Parathyroid adenoma (tissue), 2 donors: ENCODE measurements at regions not wholly inside any gene's neighbourhood (a gene's known extent, or its start where the extent isn't known, plus 50 kb on each side); places are given as distances from the start of the nearest gene placed in this dataset.

Experiments
- H2AFZ ChIP-seq: fragments of 300-600 bp; sonication (generic); one replicate; pipeline ENCODE4 v1.7.0; 2017; ENCODE audit warnings: antibody characterized with exemption, mild to moderate bottlenecking
- H3K27ac ChIP-seq: fragments of 300-600 bp; sonication (generic); one replicate; pipeline ENCODE4 v1.7.0; 2017
- H3K27me3 ChIP-seq: fragments of 300-600 bp; sonication (generic); one replicate; pipeline ENCODE4 v1.7.0; 2017; ENCODE audit warnings: low read length; ENCODE audit not compliant: control insufficient read depth, insufficient read depth
- H3K36me3 ChIP-seq: fragments of 300-600 bp; sonication (generic); one replicate; pipeline ENCODE4 v1.7.0; 2017; ENCODE audit warnings: low read length; ENCODE audit not compliant: control insufficient read depth, insufficient read depth
- H3K4me1 ChIP-seq: fragments of 300-600 bp; sonication (generic); one replicate; pipeline ENCODE4 v1.7.0; 2017; ENCODE audit warnings: control low read depth
- H3K4me2 ChIP-seq: fragments of 300-600 bp; sonication (generic); one replicate; pipeline ENCODE4 v1.7.0; 2017; ENCODE audit warnings: low read length
- H3K4me3 ChIP-seq: fragments of 300-600 bp; sonication (generic); one replicate; pipeline ENCODE4 v1.7.0; 2017; ENCODE audit warnings: low read depth, low read length
- H3K79me2 ChIP-seq: fragments of 300-600 bp; sonication (generic); one replicate; pipeline ENCODE4 v1.7.0; 2017; ENCODE audit warnings: control low read depth
- H3K9ac ChIP-seq: fragments of 300-600 bp; sonication (generic); one replicate; pipeline ENCODE4 v1.7.0; 2017; ENCODE audit warnings: mild to moderate bottlenecking
- H3K9me3 ChIP-seq: fragments of 300-600 bp; sonication (generic); one replicate; pipeline ENCODE4 v1.7.0; 2017; ENCODE audit warnings: low read length; ENCODE audit not compliant: control insufficient read depth
- CTCF ChIP-seq: fragments of 300-600 bp; sonication (generic); IDR thresholded peaks from one replicate; pipeline ENCODE4 v1.7.0; 2017; ENCODE audit warnings: antibody characterized with exemption, mild to moderate bottlenecking
- donor health status: primary hyperparathyroidism.

GRCh38 chr4:67207941-67208441 lies 337.3 kb downstream of the CENPC start:
- H3K36me3 ChIP-seq = no peaks in the 10 kb centered on the region
- H3K4me1 ChIP-seq = no peaks in the 10 kb centered on the region
- H3K4me2 ChIP-seq = no peak overlapping the region
- TF ChIP-seq CTCF = no peak
- H3K9ac ChIP-seq = no peak overlapping the region
- no peak overlapping the region for H2AFZ ChIP-seq
- H3K27ac ChIP-seq = no peak overlapping the region
- H3K9me3 ChIP-seq = no peaks in the 10 kb centered on the region
- H3K79me2 ChIP-seq = no peaks in the 10 kb centered on the region
- H3K27me3 ChIP-seq = no peaks in the 10 kb centered on the region
- no peak overlapping the region for H3K4me3 ChIP-seq

- H3K27me3 ChIP-seq = no peaks in the 10 kb centered on the region
- H3K27ac ChIP-seq = no peak overlapping the region
- H3K4me3 ChIP-seq = no peak overlapping the region
- no peaks in the 10 kb centered on the region for H3K36me3 ChIP-seq
- no peaks in the 10 kb centered on the region for H3K9me3 ChIP-seq
- no peaks in the 10 kb centered on the region for H3K79me2 ChIP-seq
- no peaks in the 10 kb centered on the region for H3K4me1 ChIP-seq
- H3K9ac ChIP-seq = no peak overlapping the region
- H3K4me2 ChIP-seq = no peak overlapping the region
- TF ChIP-seq CTCF = no peak
- H2AFZ ChIP-seq = no peak overlapping the region
Observed at GRCh38 chr4:67204441-67204840, 340.9 kb downstream of the CENPC start.

GRCh38 chr4:67201334-67201733 lies 344.0 kb downstream of the CENPC start:
- no peak overlapping the region for H3K4me2 ChIP-seq
- TF ChIP-seq CTCF = no peak
- H3K36me3 ChIP-seq = no peaks in the 10 kb centered on the region

GRCh38 chr4:67198727-67199126 lies 346.6 kb downstream of the CENPC start:
- Histone ChIP-seq H3K27me3 (no peaks in the 10 kb centered on the region), H3K79me2 (no peaks in the 10 kb centered on the region), H3K9me3 (no peaks in the 10 kb centered on the region), H3K4me3 (no peak overlapping the region), H2AFZ (no peak overlapping the region), H3K9ac (no peak overlapping the region), H3K36me3 (no peaks in the 10 kb centered on the region), H3K4me1 (no peaks in the 10 kb centered on the region), H3K4me2 (no peak overlapping the region), H3K27ac (no peak overlapping the region)
- no peak for TF ChIP-seq CTCF

More at GRCh38 chr4:67201334-67201733, 344.0 kb downstream of the CENPC start:
- no peak overlapping the region for H3K27ac ChIP-seq
- no peaks in the 10 kb centered on the region for H3K27me3 ChIP-seq
- no peak overlapping the region for H2AFZ ChIP-seq
- H3K4me1 ChIP-seq = no peaks in the 10 kb centered on the region
- H3K9me3 ChIP-seq = no peaks in the 10 kb centered on the region
- no peak overlapping the region for H3K4me3 ChIP-seq
- no peak overlapping the region for H3K9ac ChIP-seq
- H3K79me2 ChIP-seq = no peaks in the 10 kb centered on the region

GRCh38 chr4:67167849-67168248 lies 377.5 kb downstream of the CENPC start:
- H3K27me3 ChIP-seq = no peaks in the 10 kb centered on the region
- TF ChIP-seq CTCF = no peak
- no peaks in the 10 kb centered on the region for H3K36me3 ChIP-seq
- no peaks in the 10 kb centered on the region for H3K9me3 ChIP-seq
- H3K27ac ChIP-seq = no peak overlapping the region
- H3K79me2 ChIP-seq = no peaks in the 10 kb centered on the region
- no peak overlapping the region for H2AFZ ChIP-seq
- H3K4me3 ChIP-seq = no peak overlapping the region
- H3K4me1 ChIP-seq = no peaks in the 10 kb centered on the region
- H3K9ac ChIP-seq = no peak overlapping the region
- H3K4me2 ChIP-seq = no peak overlapping the region
